Astrocyte of the spinal cord (primary cell): ENCODE measurements at regions not wholly inside any gene's neighbourhood (a gene's known extent, or its start where the extent isn't known, plus 50 kb on each side); places are given as distances from the start of the nearest gene placed in this dataset.
A peak's percentile ranks its signal among the peaks of the same experiment; 100 is the strongest.
"Not testable (repeated sequence)": the region's sequence is repeated elsewhere in the genome, so short reads cannot be mapped to it uniquely, and the experiment has no call there.

ENCODE experiments used
- DNase-seq: peaks from one replicate; pipeline ENCODE4 v3.0.0; 2011; ENCODE audit warnings: low read depth, low spot score
- H3K4me3 ChIP-seq: 2 replicates; pipeline ENCODE4 v1.5.1; 2011; ENCODE audit warnings: low read depth, mild to moderate bottlenecking, low read length, moderate library complexity
- in situ Hi-C: cut with HindIII; loops from 2 replicates; pipeline ENCODE4 v1.10.0; 2017; ENCODE audit warnings: low sequenced_read_pairs
- TF ChIP-seq, protein P1 (sequence below): IDR thresholded peaks from 2 replicates; pipeline ENCODE4 v1.5.1; 2012; ENCODE audit warnings: low read depth, mild to moderate bottlenecking, low read length, inconsistent platforms

DNA sequence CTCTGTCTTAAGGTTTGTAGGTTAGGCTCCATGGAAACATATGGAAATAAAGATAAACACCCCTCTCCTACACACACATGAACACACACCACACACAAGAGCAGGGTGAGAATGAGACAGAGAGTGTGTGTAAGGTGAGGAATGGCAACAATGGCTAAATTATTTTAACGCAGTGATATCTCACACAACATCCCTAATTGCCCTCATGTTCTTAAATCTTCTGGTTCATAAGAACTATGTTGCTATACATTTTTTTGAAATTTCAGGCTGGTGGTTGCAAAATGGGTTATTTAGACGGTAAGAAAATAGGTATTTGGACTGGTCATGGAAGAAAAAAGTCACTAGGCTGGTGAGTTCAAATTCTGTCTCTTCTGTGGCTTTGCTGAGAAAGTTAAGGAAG, 316.7 kb upstream of the ESRRG start:
- no peak overlapping the region for H3K4me3 ChIP-seq
- no peak for DNase-seq
- TF ChIP-seq, protein P1, sequence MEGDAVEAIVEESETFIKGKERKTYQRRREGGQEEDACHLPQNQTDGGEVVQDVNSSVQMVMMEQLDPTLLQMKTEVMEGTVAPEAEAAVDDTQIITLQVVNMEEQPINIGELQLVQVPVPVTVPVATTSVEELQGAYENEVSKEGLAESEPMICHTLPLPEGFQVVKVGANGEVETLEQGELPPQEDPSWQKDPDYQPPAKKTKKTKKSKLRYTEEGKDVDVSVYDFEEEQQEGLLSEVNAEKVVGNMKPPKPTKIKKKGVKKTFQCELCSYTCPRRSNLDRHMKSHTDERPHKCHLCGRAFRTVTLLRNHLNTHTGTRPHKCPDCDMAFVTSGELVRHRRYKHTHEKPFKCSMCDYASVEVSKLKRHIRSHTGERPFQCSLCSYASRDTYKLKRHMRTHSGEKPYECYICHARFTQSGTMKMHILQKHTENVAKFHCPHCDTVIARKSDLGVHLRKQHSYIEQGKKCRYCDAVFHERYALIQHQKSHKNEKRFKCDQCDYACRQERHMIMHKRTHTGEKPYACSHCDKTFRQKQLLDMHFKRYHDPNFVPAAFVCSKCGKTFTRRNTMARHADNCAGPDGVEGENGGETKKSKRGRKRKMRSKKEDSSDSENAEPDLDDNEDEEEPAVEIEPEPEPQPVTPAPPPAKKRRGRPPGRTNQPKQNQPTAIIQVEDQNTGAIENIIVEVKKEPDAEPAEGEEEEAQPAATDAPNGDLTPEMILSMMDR: no peak
- in situ Hi-C loops: no loop called here

DNA sequence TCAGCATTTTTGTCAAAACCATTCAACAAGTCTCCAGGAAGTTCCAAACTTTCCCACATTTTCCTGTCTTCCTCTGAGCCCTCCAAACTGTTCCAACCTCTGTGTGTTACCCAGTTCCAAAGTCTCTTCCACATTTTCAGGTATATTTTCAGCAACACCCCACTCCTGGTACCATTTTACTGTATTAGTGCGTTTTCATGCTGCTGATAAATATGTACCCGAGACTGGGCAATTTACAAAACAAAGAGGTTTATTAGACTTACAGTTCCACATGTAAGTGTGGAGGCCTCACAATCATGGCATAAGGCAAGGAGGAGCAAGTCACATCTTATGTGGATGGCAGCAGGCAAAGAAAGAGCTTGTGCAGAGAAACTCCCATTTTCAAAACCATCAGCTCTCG, 315.9 kb upstream of the ESRRG start:
- in situ Hi-C loops, H3K4me3 ChIP-seq, DNase-seq: not testable (repeated sequence)

DNA sequence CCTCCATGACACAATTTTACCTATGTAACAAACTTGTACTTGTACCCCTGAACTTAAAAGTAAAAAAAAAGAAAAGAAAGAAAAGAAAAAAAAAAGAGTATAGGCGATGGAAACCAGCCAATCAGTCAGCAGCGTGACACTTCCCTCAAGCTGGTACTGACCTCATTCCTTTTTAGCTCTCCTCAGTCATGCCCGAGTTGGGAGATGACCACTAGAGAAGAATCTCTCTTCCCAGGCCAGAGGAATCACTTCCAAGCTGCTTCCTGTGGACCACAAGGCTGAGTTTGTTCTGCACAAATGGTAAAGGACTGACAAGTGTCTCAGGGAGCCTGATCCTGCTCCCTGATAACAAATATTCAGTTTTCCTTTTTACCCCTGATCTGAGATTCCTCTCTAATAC, 313.5 kb upstream of the ESRRG start:
- in situ Hi-C loops: no loop called here
- H3K4me3 ChIP-seq: no peak overlapping the region
- DNase-seq: no peak
- TF ChIP-seq, protein P1: no peak

DNA sequence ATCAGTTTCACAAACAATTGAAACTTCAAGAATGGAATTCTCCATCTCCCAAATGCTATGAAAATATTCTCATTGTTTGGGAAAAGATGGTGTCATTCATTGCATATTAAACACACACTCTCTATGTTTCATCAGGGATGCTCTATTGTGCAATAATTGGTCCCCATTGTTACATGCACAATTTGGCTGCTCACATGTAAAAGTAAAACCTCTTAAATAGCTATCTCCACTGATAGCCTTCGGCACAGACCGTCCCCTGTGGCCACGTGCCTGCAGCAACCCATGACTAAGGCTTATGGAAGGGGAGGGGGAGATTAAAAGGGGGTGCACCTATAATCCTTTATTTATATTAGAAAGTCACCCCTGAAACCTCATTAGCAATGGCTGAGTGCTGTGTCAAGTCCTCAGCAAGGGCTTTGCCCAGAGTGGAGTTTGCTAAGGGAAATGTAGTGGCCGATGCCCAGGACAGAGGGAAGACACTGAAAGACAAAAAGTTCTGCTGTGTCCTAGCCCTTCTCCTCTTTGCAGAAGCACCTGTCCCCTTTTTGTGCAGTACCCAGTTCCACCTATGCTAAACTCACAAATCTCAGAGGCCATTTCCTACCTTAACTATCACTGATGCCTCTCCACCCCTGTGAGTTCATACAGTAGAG, 309.6 kb upstream of the ESRRG start:
- in situ Hi-C loops: no loop called here
- H3K4me3 ChIP-seq: no peak overlapping the region
- TF ChIP-seq, protein P1: no peak
- no peak for DNase-seq

DNA sequence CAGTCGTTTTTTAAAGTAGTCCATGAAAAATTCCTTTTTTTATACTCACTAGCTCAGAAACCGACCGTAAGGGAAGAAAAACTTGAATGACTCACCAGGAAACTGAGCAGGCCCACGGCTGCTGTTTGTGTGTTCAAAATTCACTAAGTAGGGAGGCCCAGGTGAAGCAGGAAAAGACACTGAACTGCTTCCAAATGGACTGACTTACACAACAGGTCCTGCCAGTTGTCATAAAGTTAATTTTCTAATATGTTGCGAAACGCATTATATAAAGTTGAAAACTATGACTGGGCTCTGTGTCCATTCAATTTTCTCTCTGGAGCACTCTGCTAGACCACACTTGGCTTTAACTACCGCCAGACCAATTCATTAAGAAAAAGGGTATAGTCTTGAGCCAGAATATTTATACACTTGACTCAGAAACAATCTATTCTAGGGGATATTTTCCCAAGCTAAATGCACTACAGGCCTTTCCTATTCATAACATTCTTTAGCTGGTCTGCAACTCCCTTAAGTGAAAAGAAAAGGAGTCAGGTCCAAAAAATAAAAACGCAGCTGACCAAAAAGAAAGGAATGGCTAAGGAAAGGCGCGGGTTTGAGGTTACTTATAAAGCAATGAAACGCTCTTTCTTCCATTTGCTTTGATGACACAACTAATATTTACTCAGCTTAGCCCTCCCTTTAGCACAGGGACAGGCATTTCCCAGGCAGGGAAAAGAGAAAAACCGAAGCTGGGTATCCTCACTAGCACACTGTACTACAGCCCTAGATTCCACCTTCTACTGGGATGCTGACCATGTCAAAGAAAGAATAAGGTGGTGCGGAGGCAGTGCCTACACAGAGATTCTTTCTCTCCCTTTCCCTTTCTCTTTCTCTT, 306.3 kb upstream of the ESRRG start:
- DNase-seq: peak; percentile 83
- in situ Hi-C loops: no loop called here
- TF ChIP-seq, protein P1: no peak
- H3K4me3 ChIP-seq: no peak overlapping the region

DNA sequence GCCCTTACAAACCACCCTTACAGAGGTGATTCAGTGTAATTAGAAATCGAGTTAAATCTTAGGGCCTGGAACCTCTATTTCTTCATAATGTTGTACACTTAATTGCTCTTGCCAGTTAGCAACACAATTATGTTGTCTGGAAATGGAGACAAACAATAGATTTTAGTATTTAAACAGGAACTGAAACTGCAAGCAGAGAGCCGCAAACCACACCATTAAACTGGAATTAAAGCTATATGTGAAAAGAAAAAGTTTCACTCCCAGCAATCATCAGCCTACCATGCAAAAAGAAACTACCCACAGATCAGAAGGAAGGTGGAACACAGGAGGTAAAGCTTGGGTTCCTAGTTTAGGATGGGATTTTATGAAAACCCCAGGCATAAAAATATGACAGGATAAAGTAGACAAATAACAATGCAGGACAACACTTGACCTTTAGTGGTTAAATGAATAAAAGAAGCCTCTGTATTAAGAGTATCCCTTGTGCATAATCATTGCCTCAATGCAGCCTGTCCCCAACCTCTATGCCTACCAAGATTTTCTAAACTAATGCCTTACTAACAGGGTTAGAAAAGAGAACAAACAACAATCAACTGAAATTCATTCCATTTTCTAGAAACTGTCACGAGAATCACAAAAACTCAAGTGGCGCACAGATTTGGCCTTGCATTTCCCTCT, 304.3 kb upstream of the ESRRG start:
- DNase-seq: no peak

More for the DNA sequence above, 304.3 kb upstream of the ESRRG start:
- no peak overlapping the region for H3K4me3 ChIP-seq
- in situ Hi-C loops: no loop called here
- TF ChIP-seq, protein P1: no peak
